HEK293T (cell line): ENCODE measurements at regions not wholly inside any gene's neighbourhood (a gene's known extent, or its start where the extent isn't known, plus 50 kb on each side); places are given as distances from the start of the nearest gene placed in this dataset.

Experiments
- CTCF ChIA-PET: fragments of 350-600 bp; formaldehyde crosslinking; extraction: SDS; loops from one replicate; lab custom pipeline; 2021; ENCODE audit warnings: antibody characterized with exemption, inconsistent platforms; lab: Yijun Ruan, JAX
- POLR2A ChIA-PET: fragments of 350-600 bp; formaldehyde crosslinking; extraction: SDS; loops from one replicate; lab custom pipeline; 2020; ENCODE audit warnings: antibody characterized with exemption, inconsistent platforms; lab: Yijun Ruan, JAX
- DNase-seq: peaks from one replicate; pipeline ENCODE4 v3.0.0; 2012; ENCODE audit warnings: mixed read lengths; ENCODE audit errors: extremely low spot score
- ARNT ChIP-seq: fragments of 450-650 bp; IDR thresholded peaks from 2 replicates; pipeline ENCODE4 v1.6.1; 2017; ENCODE audit warnings: mild to moderate bottlenecking
- BHLHE40 ChIP-seq: fragments of 450-650 bp; IDR thresholded peaks from 2 replicates; pipeline ENCODE4 v1.6.1; 2016; ENCODE audit warnings: mild to moderate bottlenecking, moderate library complexity, borderline replicate concordance
- CTBP1 ChIP-seq: fragments of 450-650 bp; IDR thresholded peaks from 2 replicates; pipeline ENCODE4 v1.6.1; 2016; ENCODE audit warnings: borderline replicate concordance
- ELF4 ChIP-seq: fragments of 450-650 bp; IDR thresholded peaks from 2 replicates; pipeline ENCODE4 v1.6.1; 2017; ENCODE audit warnings: antibody characterized with exemption
- FOXA1 ChIP-seq: fragments of 450-650 bp; IDR thresholded peaks from 2 replicates; pipeline ENCODE4 v1.6.1; 2016; ENCODE audit warnings: mild to moderate bottlenecking
- FOXK2 ChIP-seq: fragments of 450-650 bp; IDR thresholded peaks from 2 replicates; pipeline ENCODE4 v1.6.1; 2016; ENCODE audit warnings: mild to moderate bottlenecking
- FOXM1 ChIP-seq: fragments of 450-650 bp; IDR thresholded peaks from 2 replicates; pipeline ENCODE4 v1.6.1; 2017; ENCODE audit warnings: mild to moderate bottlenecking, borderline replicate concordance
- HDGF ChIP-seq: fragments of 450-650 bp; IDR thresholded peaks from 2 replicates; pipeline ENCODE4 v1.6.1; 2017; ENCODE audit warnings: antibody characterized with exemption, borderline replicate concordance
- L3MBTL2 ChIP-seq: fragments of 450-650 bp; conservative IDR thresholded peaks from 2 replicates; pipeline ENCODE4 v1.6.1; 2016; ENCODE audit warnings: mild to moderate bottlenecking
- LEF1 ChIP-seq: fragments of 450-650 bp; IDR thresholded peaks from 2 replicates; pipeline ENCODE4 v1.6.1; 2017; ENCODE audit warnings: mild to moderate bottlenecking, borderline replicate concordance
- NFRKB ChIP-seq: fragments of 450-650 bp; IDR thresholded peaks from 2 replicates; pipeline ENCODE4 v1.6.1; 2016; ENCODE audit warnings: mild to moderate bottlenecking, moderate library complexity
- PKNOX1 ChIP-seq: fragments of 450-650 bp; IDR thresholded peaks from 2 replicates; pipeline ENCODE4 v1.6.1; 2016
- SP1 ChIP-seq: fragments of 450-650 bp; IDR thresholded peaks from 2 replicates; pipeline ENCODE4 v1.6.1; 2017
- SUZ12 ChIP-seq: fragments of 450-650 bp; IDR thresholded peaks from 2 replicates; pipeline ENCODE4 v1.6.1; 2016; ENCODE audit warnings: mild to moderate bottlenecking
- TARDBP ChIP-seq: fragments of 450-650 bp; IDR thresholded peaks from 2 replicates; pipeline ENCODE4 v1.6.1; 2016
- ZNF384 ChIP-seq: fragments of 450-650 bp; IDR thresholded peaks from 2 replicates; pipeline ENCODE4 v1.6.1; 2016

DNA sequence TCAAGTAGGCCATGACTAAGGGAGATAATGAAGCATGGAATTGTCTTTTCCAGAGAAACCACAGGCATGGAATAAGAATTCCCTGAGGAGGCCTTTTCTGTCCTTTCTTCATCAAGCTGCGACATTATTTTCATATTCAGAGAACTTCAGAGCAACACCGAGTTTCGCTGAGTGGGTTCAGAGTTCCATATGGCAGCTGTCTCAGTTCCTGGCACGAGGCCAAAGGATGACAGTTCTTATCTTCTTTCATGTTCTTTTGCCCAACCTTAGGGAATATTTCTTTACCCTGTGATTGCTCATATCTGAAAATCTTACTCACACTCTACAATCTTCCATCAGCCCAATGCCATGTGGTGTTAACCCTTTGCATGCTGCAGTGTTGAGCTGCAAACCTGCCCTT, 135.3 kb upstream of the BMP2 start:
- no peak for DNase-seq
- ChIA-PET POLR2A (no interaction called here), CTCF (no interaction called here)

DNA sequence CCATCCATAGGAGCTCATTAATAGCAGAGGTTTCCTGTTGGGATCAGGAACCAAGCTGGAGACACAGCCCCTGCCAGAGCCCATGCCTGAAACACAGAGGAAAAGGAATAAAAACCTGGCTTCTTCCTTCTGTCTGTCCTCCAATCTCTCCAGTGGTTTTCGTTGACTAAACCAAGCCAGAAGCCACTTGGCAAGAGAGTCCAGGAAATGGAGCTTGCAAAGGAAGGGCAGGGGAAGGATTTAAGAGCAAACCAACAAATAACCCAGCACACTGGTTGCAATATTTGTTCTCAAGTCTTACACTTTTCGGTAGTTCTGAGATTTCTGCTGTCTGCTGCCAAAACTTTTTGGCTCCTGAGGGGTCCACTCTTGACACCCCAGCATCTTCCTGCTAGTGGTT, 137.0 kb upstream of the BMP2 start:
- TF ChIP-seq FOXK2 (no peak), SUZ12 (no peak), FOXM1 (no peak), FOXA1 (no peak), L3MBTL2 (no peak), CTBP1 (no peak), ELF4 (no peak), SP1 (no peak), TARDBP (no peak)
- ChIA-PET POLR2A (no interaction called here), CTCF (no interaction called here)
- no peak for DNase-seq

More for the DNA sequence above, 135.3 kb upstream of the BMP2 start:
- no peak for TF ChIP-seq PKNOX1
- no peak for TF ChIP-seq ELF4
- TF ChIP-seq CTBP1: no peak
- no peak for TF ChIP-seq NFRKB
- no peak for TF ChIP-seq FOXA1
- TF ChIP-seq ZNF384: no peak
- no peak for TF ChIP-seq FOXK2
- TF ChIP-seq SP1: no peak
- no peak for TF ChIP-seq LEF1
- TF ChIP-seq BHLHE40: no peak
- no peak for TF ChIP-seq SUZ12
- no peak for TF ChIP-seq TARDBP

DNA sequence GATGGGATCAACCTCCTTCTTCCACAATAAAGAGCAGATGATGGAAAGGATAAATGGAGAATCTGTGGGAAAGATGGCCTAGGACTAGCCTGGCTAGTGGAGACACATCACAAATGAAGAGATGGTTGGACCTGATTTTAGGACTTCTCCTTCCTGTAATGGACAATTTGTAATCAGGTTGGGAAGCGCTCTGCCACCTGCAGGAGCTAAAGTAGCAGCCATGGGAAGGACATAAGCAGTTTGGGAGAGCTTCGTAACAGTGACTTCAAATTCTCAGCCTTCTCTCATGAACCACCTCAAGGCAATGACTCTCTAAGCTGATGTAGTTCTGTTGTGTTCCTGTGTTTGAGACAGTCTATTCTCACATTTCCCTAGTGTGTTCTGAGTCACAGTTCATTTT, 137.9 kb upstream of the BMP2 start:
- no peak for DNase-seq
- POLR2A ChIA-PET: no interaction called here
- TF ChIP-seq LEF1 (no peak), L3MBTL2 (no peak), SP1 (no peak), ELF4 (no peak), ZNF384 (no peak), FOXA1 (no peak), FOXM1 (no peak), BHLHE40 (no peak), FOXK2 (no peak), NFRKB (no peak), HDGF (no peak)
- CTCF ChIA-PET: interaction anchor here (0.6 kb wide), 1 partner anchor 32 kb away, joined by 3 read pairs; no protein-coding TSS in a partner anchor

- DNase-seq: no peak
- TF ChIP-seq TARDBP (no peak), HDGF (no peak), ELF4 (no peak), SP1 (no peak), NFRKB (no peak), CTBP1 (no peak)
- CTCF ChIA-PET: interaction anchor here (0.5 to 0.7 kb wide), 3 partner anchors 293 to 1261 kb away, joined by 3 to 4 read pairs (median 4); no protein-coding TSS in a partner anchor
- POLR2A ChIA-PET: no interaction called here
Observed at GRCh38 chr20:6626805-6627204, 140.7 kb upstream of the BMP2 start.

DNA sequence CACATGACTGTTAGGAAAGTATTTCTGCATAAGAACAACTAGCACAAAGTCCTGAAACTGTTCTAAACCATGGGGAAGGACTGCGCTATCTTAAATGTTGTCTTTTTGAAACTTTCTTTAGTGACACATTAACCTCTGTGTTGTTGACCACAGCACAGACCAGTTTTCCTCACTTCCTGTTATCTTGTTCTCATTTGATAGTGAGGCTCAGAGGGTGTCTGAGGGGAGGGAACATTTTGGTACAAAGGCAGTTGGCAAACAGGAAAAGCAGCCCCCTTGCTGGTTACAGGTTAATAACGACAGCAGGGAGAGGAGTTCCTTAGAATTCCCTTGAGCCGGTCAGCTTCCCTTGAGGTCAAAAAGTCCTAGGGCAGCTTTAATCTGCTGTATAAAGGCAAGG, 143.5 kb upstream of the BMP2 start:
- ChIA-PET POLR2A (no interaction called here), CTCF (no interaction called here)
- no peak for DNase-seq
- TF ChIP-seq HDGF (no peak), TARDBP (no peak), ARNT (no peak), BHLHE40 (no peak), FOXK2 (no peak), NFRKB (no peak), FOXA1 (no peak), FOXM1 (no peak), L3MBTL2 (no peak), LEF1 (no peak), ZNF384 (no peak), ELF4 (no peak), SUZ12 (no peak)

DNA sequence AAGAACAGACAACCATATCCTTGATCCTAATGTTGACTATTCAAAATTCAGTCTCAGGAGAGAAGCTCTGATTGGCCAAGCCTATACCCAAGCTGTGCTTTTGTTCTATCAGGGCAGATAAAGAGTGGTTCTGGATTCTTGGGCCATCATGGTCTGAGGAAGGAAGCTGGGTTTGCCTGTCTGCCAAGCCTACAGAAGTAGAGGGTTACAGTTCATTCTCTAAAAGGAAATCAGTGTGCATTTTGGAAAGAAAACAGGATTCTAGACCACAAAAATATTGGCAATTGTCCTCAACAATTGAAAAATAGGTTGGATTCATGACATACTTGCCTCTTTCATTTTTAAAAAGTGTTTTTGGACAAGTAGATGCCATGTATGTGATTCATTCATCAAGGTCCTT, 145.4 kb upstream of the BMP2 start:
- TF ChIP-seq ARNT (no peak), TARDBP (no peak), FOXK2 (no peak), CTBP1 (no peak), HDGF (no peak), BHLHE40 (no peak), ZNF384 (no peak), SP1 (no peak), SUZ12 (no peak), L3MBTL2 (no peak), PKNOX1 (no peak), FOXM1 (no peak), NFRKB (no peak), ELF4 (no peak), FOXA1 (no peak), LEF1 (no peak)
- POLR2A ChIA-PET: no interaction called here
- no peak for DNase-seq
- CTCF ChIA-PET: interaction anchor here (0.6 kb wide), 1 partner anchor 12 kb away, joined by 5 read pairs; no protein-coding TSS in a partner anchor

DNA sequence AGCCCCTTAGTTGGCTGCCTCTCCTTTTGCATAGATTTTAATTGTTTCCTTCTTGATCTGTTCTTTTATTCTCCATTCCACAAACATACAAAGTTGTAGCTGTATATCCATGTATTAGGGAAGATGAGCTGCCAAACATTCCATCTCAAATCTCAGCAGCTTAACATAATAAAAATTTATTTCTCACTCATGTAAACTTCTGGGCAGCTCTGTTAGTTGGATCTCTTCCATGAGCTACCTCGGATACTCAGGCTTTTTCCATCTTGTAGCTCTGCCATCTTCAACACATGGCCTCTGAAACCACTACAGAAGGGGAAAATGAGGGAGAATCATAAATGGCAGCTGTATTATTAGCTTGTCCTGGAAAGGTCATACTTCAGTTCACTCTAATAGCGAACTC, 149.4 kb upstream of the BMP2 start:
- ChIA-PET CTCF (no interaction called here), POLR2A (no interaction called here)
- DNase-seq: no peak
- TF ChIP-seq HDGF (no peak), FOXM1 (no peak), PKNOX1 (no peak), SUZ12 (no peak), CTBP1 (no peak), ARNT (no peak), L3MBTL2 (no peak), FOXK2 (no peak), SP1 (no peak), ELF4 (no peak), BHLHE40 (no peak), LEF1 (no peak), TARDBP (no peak), ZNF384 (no peak), NFRKB (no peak), FOXA1 (no peak)
